KMS-11 (cell line): ENCODE measurements at regions not wholly inside any gene's neighbourhood (a gene's known extent, or its start where the extent isn't known, plus 50 kb on each side); places are given as distances from the start of the nearest gene placed in this dataset.

Experiments
- H2AFZ ChIP-seq: fragments of 200-600 bp; sonication (generic); 2 replicates; pipeline ENCODE4 v1.6.1; 2016; ENCODE audit warnings: antibody characterized with exemption, mixed run types, low read depth
- H3K27ac ChIP-seq: fragments of 200-600 bp; sonication (generic); 2 replicates; pipeline ENCODE4 v1.6.1; 2016; ENCODE audit warnings: mild to moderate bottlenecking, mixed run types
- H3K27me3 ChIP-seq: fragments of 200-600 bp; sonication (generic); 2 replicates; pipeline ENCODE4 v1.6.1; 2017; ENCODE audit warnings: mild to moderate bottlenecking, low read depth, mixed run types, moderate library complexity; ENCODE audit not compliant: insufficient read depth
- H3K36me3 ChIP-seq: fragments of 200-600 bp; sonication (generic); 2 replicates; pipeline ENCODE4 v1.6.1; 2017; ENCODE audit warnings: mild to moderate bottlenecking, mixed run types; ENCODE audit not compliant: insufficient read depth
- H3K4me1 ChIP-seq: fragments of 200-600 bp; sonication (generic); 2 replicates; pipeline ENCODE4 v1.6.1; 2016; ENCODE audit warnings: mild to moderate bottlenecking, low read depth, mixed run types; ENCODE audit not compliant: poor library complexity, severe bottlenecking
- H3K4me2 ChIP-seq: fragments of 200-600 bp; sonication (generic); 2 replicates; pipeline ENCODE4 v1.7.0; 2016; ENCODE audit warnings: mild to moderate bottlenecking, mixed run types
- H3K4me3 ChIP-seq: fragments of 200-600 bp; sonication (generic); IDR thresholded peaks from 2 replicates; pipeline ENCODE4 v1.6.1; 2017; ENCODE audit warnings: low read depth, low read length, mixed read lengths; ENCODE audit not compliant: insufficient read depth
- H3K79me2 ChIP-seq: fragments of 200-600 bp; sonication (generic); 2 replicates; pipeline ENCODE4 v1.6.1; 2016; ENCODE audit warnings: low read depth, mixed run types; ENCODE audit not compliant: insufficient read depth
- H3K9ac ChIP-seq: fragments of 200-600 bp; sonication (generic); 2 replicates; pipeline ENCODE4 v1.6.1; 2016; ENCODE audit warnings: mild to moderate bottlenecking, mixed run types
- H4K20me1 ChIP-seq: fragments of 200-600 bp; sonication (generic); 2 replicates; pipeline ENCODE4 v1.6.1; 2016; ENCODE audit warnings: mild to moderate bottlenecking, mixed run types; ENCODE audit not compliant: insufficient read depth
- TF ChIP-seq, protein P1 (sequence below): fragments of 200-600 bp; sonication (generic); conservative IDR thresholded peaks from 2 replicates; pipeline ENCODE4 v1.6.1; 2017; ENCODE audit warnings: low read depth, mild to moderate bottlenecking, antibody characterized with exemption, low read length, moderate library complexity, mixed read lengths

- H3K4me1 ChIP-seq, result no peaks in the 10 kb centered on the region
- no peak overlapping the region for H3K9ac ChIP-seq
- H3K79me2 ChIP-seq, result no peaks in the 10 kb centered on the region
- no peak overlapping the region for H2AFZ ChIP-seq
- H4K20me1 ChIP-seq, result no peaks in the 10 kb centered on the region
- H3K27ac ChIP-seq, result no peak overlapping the region
- no peak overlapping the region for H3K4me3 ChIP-seq
- no peaks in the 10 kb centered on the region for H3K36me3 ChIP-seq
- TF ChIP-seq, protein P1, sequence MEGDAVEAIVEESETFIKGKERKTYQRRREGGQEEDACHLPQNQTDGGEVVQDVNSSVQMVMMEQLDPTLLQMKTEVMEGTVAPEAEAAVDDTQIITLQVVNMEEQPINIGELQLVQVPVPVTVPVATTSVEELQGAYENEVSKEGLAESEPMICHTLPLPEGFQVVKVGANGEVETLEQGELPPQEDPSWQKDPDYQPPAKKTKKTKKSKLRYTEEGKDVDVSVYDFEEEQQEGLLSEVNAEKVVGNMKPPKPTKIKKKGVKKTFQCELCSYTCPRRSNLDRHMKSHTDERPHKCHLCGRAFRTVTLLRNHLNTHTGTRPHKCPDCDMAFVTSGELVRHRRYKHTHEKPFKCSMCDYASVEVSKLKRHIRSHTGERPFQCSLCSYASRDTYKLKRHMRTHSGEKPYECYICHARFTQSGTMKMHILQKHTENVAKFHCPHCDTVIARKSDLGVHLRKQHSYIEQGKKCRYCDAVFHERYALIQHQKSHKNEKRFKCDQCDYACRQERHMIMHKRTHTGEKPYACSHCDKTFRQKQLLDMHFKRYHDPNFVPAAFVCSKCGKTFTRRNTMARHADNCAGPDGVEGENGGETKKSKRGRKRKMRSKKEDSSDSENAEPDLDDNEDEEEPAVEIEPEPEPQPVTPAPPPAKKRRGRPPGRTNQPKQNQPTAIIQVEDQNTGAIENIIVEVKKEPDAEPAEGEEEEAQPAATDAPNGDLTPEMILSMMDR, result no peak
- no peak overlapping the region for H3K4me2 ChIP-seq
- H3K27me3 ChIP-seq, result no peaks in the 10 kb centered on the region
Measured at GRCh38 chr2:147542351-147542750, 302.5 kb upstream of the ACVR2A start.

DNA sequence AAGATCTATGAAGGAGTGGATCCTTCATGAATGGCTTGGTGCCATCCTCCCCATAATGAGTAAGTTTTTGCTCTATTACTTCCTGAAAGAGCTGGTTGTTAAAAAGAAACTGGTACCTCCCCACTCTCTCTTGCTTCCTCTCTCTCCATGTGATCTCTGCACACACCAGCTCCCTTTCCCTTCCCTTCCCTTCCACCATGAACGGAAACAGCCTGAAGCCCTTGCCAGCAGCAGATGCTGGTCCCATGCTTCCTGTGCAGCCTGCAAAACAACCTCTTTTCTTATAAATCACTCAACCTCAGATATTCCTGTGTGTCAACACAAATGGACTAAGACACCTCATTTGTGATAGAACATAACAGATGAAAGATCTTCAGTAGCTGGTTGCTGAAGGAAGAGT, 303.5 kb upstream of the ACVR2A start:
- TF ChIP-seq, protein P1, result no peak
- Histone ChIP-seq H2AFZ (no peak overlapping the region), H4K20me1 (no peaks in the 10 kb centered on the region), H3K79me2 (no peaks in the 10 kb centered on the region), H3K4me2 (no peak overlapping the region), H3K4me3 (no peak overlapping the region), H3K36me3 (no peaks in the 10 kb centered on the region), H3K27me3 (no peaks in the 10 kb centered on the region), H3K27ac (no peak overlapping the region), H3K9ac (no peak overlapping the region), H3K4me1 (no peaks in the 10 kb centered on the region)

GRCh38 chr2:147538821-147539220, 306.0 kb upstream of the ACVR2A start:
- Histone ChIP-seq H3K9ac (no peak overlapping the region), H3K4me3 (no peak overlapping the region), H3K27ac (no peak overlapping the region), H3K79me2 (no peaks in the 10 kb centered on the region), H4K20me1 (no peaks in the 10 kb centered on the region), H3K36me3 (no peaks in the 10 kb centered on the region), H3K27me3 (no peaks in the 10 kb centered on the region), H3K4me1 (no peaks in the 10 kb centered on the region), H3K4me2 (no peak overlapping the region), H2AFZ (no peak overlapping the region)
- TF ChIP-seq, protein P1, result no peak

DNA sequence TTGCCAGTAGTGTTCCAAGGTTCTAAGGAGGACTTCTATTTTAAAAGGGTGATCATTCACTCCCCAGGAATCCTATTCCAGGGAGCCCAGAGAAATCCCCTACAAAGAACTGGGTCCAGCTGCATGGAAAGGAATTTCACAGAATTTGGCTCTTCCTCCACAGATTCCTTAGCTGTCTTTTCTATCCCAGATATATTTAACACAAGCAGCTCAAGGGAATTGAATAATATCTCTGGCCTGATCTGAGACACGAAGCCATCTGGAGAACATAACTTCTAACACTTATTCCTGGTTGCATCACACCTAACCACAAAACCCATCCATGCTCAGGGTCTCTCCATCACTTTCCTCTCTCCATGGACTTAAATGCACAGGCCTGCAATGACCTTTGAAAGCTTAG, 306.7 kb upstream of the ACVR2A start:
- Histone ChIP-seq H3K4me2 (no peak overlapping the region), H4K20me1 (no peaks in the 10 kb centered on the region), H3K4me3 (no peak overlapping the region), H3K36me3 (no peaks in the 10 kb centered on the region), H3K4me1 (no peaks in the 10 kb centered on the region), H3K27me3 (no peaks in the 10 kb centered on the region), H3K9ac (no peak overlapping the region), H2AFZ (no peak overlapping the region), H3K27ac (no peak overlapping the region), H3K79me2 (no peaks in the 10 kb centered on the region)
- TF ChIP-seq, protein P1, result no peak
